ENCODE measurements at regions not wholly inside any gene's neighbourhood (a gene's known extent, or its start where the extent isn't known, plus 50 kb on each side); places are given as distances from the start of the nearest gene placed in this dataset.

GRCh38 chr6:15872241-15873103 lies 209.6 kb upstream of the DTNBP1 start:
- DNase-seq: no peak

- no peak for DNase-seq
Observed at GRCh38 chr6:15871276-15871675, 208.4 kb upstream of the DTNBP1 start.

DNA sequence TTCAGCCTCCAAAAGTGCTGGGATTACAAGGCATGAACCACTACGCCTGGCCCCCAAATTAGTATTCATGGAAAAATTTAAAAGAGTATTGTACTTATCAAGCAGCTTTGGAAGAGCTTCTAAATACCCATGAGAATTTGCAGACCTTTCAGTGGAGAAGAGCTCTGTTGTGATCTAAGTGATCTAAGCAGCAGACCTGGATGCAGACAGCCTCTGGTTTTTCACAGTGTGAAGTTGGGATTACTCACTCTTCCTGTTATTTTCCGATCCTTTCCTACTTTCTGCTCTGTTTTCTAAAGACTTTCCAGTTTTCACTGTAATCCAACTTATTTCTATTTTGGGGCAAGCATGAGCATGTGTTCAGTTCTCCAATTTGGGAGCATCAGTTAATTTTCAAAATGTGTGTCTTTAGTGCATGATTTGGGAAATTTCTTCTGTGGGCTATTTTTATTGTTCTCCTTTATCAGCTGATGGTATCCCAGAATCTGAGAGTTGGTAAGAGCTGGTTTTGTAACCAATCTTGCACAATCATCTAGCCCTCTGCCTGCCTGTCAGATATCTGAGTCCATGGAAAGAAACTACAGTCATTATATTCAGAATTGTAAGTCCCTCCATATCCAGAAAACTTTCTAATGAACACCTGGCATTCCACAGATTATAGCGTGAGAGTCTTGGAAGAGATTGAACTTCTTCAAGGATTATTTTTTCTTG lies 207.7 kb upstream of the DTNBP1 start:
- no peak for DNase-seq

- DNase-seq: no peak
Observed at GRCh38 chr6:15864708-15865062, 201.9 kb upstream of the DTNBP1 start.

DNA sequence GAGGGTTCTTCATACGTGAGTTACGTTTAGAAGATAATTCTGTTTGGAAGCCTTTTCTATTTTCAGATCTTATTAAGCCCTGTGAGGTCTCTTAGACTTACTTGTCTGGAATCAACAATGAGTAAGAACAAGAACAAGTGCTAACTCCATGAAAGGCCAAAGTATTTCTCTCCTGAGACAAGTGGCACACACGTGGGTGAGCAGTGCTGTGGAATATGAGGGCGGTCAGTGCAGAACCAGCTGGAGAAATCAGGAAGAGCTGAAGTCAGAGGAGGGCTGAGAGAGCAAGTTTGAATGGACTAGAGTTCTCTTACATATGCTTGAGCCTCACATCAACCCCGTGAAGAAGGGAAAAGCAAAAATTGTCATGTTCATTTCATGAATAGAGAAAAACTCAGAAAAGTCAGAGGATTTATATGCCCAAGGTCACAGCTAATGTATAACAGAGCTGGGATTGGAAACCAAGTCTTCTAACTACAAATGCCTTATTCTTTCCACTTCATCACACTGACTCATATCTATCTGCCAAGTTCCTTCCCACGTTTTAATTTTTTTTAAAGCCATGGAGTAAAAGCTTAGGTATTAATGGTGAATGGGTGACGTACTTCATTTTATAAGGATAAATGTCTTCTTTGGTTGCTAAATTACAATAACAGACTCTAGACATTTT lies 201.3 kb upstream of the DTNBP1 start:
- no peak for DNase-seq

- no peak for DNase-seq
Observed at GRCh38 chr6:15862810-15863209, 200.0 kb upstream of the DTNBP1 start.

- DNase-seq: no peak
Observed at GRCh38 chr6:15861486-15861885, 198.7 kb upstream of the DTNBP1 start.

GRCh38 chr6:15854826-15855710 lies 192.2 kb upstream of the DTNBP1 start:
- no peak for DNase-seq

DNA sequence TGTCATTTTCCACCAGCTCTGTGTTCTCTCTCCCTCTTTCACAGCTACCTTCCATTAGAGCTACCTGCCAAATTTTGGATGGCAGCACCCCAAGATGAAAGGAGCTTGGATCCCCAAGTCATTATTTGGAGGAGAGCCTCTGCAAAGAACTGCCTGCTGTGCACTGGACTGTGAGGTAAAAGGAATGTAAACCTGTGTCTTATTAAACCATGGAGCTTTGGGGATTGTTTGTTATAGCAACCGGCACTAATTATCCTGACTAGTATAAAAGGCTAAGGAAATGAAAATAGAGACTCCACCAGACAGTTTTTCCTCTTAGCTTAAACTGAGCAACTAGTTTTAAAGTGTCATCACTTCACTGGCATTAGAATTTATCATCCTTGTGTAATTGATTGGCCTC lies 191.6 kb upstream of the DTNBP1 start:
- DNase-seq: no peak

GRCh38 chr6:15853259-15853658 lies 190.4 kb upstream of the DTNBP1 start:
- DNase-seq: no peak

DNA sequence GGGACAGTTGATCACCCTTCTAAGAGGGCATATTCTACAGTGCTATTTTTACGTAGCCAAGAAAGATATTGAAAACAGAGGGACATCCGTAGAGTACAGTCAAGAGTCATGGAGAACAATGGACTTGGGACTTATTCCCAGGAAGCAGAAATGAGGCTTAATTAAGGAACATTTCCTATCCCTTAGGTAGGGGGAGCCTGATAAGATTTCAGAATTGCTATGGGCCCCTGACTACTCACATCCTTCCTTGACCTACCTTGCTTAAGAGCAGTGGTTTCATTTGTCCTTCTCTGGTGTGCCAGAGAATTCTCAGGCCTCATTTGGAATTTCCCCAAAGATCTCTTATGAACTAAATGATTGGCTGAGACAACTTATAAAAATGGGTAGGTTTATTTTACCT lies 189.5 kb upstream of the DTNBP1 start:
- DNase-seq: no peak

DNA sequence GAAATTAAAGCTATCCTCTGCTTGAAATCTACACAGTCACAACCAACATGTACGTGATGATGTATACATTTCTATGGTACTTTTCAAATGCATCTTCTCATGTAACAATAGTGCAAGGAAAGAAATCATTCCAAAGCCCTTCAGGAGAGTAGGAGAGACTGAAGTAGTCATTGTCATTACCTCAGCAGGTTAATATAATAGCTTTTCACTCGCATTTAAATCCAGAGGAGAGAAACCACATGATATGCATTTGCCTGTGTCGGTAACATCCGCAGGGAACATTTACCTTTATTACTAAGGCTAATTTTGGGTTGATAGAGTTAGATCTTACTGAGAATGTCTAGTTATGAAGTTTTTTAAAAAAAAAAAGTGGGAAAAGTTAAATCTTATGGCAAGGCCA lies 186.6 kb upstream of the DTNBP1 start:
- DNase-seq: no peak

DNA sequence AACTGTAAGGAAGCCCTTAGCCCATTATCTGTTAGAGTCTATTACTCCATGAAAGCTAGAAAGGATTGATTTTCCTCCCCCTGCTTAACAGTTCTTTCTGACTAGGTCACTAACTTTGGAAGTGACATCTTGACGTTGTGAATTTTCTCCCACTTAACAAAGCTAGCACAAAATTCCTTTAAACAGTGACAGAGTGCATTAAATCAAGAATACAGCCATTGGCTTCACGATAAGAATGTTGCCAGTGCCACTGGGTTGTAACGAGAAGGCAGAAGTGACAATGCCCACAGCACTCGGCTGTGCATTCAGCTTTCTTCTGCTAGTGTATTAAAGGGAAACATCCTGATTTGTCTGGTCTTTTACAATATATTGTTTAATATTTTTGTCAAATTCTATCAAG lies 182.7 kb upstream of the DTNBP1 start:
- DNase-seq: no peak

DNA sequence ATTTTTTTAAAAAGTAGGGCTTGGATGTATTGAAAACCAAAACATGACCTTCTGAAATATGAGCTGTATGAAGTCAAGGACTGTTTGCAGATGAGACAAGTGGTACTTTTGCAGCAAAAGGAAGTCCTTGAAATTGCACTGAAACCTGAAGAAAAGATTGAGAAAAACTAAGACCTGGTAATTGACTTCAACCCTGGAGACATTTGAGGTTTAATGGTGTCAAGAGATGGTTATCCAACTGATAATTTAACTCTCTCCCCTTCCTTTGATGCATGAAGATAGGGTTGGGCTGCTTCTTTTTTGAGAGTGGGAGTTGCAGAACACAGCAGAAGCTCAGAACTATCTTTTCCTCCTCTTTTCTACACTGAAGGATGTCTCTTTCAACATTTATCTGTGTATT lies 180.9 kb upstream of the DTNBP1 start:
- no peak for DNase-seq

DNA sequence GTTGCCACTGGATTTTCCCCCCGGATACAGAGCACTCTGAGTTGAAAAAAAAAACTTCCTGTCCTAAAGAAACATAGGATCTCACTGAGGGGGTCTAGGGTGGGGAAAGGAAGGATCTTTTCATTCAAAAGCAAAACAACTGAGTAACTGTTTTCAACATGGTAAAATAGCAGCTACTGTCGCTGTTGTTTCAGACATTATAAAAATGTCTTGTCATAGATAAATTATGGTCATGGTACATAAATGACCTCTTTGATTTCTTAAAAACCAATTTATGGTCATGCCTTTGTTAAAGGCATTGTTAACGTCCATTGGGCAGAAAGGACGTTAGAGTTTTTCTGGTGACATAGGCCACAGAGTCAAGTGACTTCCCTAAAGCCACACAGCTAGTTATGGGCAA lies 180.4 kb upstream of the DTNBP1 start:
- no peak for DNase-seq

DNA sequence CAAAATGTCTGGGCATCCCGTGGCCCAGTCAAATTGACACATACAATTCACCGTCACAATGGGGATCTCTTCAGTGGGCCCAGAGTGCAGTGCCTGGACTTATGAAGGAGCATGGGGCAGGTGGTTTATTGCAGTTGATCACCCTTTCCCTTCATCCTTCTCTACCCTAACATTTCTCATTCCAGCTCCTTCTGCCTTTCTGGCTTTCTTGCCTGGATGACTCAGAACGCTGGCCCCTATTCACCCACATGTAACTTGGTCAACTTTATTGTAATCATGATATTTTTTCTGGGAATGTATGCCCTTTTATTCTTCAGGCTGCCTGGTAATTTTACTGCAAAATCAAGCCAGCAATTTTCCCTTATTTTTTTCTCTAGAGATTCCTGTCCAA lies 179.9 kb upstream of the DTNBP1 start:
- DNase-seq: no peak

DNA sequence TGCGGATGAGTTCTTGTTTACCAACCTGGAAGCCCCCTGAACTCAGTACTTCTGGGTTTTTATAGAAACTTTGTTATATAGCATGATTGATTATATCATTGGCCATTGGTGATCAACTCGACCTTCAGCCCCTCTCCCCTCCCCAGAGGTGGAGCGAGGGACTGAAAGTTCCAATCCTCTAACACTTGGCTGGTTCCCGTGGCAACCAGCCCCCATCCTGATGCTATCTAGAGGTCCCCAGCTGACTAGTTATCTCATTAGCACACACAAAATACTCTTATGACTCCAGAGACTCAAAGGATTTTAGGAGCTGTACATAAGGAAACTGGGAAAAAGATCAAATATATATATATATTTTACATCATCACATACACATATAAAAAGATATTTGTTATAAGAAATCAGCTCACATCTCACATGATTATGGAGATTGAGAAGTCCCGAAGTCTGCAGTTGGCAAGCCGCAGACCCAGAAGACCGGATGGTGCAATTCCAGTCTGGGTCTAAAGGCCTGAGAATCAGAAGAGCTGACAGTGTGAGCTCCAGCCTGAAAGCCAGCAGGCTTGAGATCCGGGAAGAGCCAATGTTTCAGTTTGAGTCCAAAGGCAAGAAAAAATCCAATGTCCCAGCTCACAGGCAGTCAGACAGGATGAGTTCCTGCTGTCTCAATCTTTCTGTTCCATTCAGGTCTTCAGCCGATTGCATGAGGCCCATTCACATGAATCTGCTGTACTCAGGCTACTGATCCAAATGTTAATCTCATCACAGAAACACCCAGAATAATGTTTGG lies 179.3 kb upstream of the DTNBP1 start:
- no peak for DNase-seq

DNA sequence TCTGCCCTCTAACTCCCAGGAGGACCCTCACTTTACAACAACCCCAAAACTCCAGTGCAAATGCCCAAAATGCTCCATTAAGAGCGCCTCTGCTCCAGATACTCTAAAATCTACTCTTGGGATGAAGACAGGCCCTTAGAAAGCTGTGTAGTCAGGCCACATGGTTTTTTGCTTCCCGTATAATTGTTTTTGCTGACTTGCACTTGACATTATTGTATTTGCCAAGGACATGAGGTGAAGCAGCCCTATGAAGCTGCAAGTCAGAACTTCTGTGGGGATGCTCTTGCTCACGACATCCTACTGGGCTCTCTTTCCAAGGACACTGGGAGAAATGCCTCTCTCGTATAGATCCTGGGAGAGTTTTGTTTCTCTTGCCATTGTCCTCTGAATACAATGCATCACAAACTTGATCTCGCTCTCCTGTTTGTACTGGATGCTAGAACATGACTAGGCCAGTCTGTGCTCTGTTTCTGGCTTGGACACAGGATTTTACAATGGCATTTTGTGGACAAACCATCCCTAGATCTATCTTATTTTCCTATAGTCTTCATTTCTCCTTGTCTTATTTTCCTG lies 177.2 kb upstream of the DTNBP1 start:
- no peak for DNase-seq

GRCh38 chr6:15837205-15837604 lies 174.4 kb upstream of the DTNBP1 start:
- no peak for DNase-seq

DNA sequence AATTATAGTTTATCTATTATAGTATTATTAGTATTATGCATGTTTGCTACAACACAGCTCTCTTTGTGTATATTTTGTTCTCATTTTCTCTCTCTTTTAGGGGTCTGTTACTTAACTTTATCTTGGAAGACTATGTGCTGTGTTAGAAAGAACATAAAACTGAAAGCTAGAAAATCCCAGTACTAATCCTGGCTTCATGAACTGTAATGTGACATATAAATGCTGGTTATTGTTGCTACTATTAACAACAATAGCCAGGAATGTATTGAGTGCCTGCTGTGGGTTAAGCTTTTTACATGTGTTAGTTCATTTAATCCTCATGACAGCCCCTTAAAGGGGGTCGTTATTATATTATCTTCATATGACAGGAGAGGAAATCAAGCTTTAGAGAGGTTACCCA lies 170.0 kb upstream of the DTNBP1 start:
- DNase-seq: no peak

- no peak for DNase-seq
Observed at GRCh38 chr6:15829156-15829555, 166.3 kb upstream of the DTNBP1 start.
